ENCODE measurements at regions not wholly inside any gene's neighbourhood (a gene's known extent, or its start where the extent isn't known, plus 50 kb on each side); places are given as distances from the start of the nearest gene placed in this dataset.

- DNase-seq = no peak
Measured at GRCh38 chr1:208421486-208421885, 177.3 kb upstream of the PLXNA2 start.

DNA sequence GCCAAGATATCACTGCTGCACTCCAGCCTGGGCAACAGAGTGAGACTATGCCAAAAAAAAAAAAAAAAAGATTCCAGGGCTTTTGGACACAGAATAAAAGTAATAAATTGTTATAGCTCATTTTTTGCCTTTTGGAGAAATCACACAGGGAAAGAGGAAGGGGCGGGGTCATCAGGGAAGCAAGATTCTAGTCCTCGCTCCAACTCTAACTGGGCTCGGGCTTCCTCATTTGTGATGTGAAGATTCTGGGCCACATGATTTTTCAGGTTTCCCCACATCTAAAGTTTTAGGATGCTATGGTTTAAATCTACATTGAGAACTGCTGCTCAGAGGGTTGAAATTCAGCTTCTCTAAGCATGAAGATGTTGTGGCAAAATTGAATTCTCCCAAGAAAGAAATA, 179.3 kb upstream of the PLXNA2 start:
- DNase-seq = no peak

DNA sequence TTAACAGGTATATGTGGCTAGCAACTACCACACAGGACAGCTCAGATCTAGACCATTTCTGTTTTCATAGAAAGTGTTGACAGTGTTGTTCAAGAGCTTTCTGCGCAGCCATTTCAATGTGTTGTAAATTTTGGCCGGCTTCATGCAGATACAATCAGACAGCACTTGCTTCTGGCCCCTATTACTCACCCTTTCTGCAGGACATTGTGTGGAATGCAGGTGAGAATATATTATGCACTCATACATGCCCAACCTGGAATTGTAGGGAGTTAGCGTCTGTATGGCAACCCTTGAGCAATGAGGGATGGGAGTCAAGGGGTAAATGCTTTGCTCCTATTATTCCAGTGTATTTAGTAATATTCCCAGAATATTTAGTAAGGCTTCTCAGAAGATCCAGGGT, 180.9 kb upstream of the PLXNA2 start:
- no peak for DNase-seq

- DNase-seq = no peak
Measured at GRCh38 chr1:208430220-208430619, 186.0 kb upstream of the PLXNA2 start.

DNA sequence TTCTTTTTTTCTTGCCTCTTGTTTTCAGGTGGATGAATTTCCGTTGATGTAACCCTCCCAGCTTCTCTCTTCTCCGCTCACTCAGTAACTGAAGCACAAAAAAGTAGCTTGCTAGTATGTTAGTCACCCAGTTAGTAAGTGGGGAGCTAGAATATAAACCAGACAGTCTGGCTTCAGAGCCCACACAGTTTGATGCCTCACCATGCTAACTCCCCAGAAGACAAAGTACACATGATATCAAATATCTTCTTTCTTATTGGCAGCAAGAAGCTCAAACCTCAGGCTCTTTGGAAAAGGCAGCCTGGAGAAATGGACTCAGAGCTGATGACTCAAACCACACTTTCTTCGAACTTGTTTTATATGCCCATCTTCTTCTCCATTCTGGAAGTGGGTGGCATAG, 187.5 kb upstream of the PLXNA2 start:
- DNase-seq = no peak

DNA sequence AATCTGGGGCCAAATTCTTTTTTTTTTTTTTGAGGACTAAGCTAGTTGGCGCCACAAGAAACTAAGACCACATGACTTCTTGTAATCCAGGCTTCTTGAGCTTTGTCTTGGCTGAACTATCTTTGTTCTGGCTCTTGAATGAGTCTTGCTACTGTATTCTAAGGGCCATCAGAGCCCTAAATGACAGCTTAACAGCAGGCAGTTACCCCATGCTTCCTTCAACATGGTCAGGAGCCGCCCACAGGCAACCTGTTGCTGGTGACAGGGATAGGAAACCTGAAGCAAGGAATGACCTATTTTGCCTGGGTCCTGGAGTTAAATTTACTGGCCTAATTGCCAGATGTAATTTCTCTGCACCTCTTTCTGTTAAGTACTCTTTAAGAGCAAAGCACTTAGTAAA, 188.2 kb upstream of the PLXNA2 start:
- no peak for DNase-seq

DNA sequence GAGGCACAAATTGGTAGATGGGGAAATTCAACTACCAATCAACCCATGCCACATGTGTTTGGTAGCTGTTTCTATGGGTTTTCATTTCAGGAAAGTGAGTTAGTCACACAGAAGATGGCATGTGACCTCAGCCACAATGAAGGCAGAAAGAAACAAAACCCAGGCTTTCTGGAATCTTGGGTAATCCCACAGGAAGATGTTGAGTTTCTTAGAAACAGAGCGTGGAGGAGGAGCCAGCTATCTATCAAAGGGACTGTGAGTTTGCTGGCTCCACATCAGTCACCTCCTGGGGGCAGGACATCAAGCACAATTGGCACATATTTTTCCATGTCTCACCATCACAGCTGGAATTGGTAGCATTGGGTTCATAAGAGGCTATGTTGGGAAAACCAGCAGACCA, 188.9 kb upstream of the PLXNA2 start:
- no peak for DNase-seq

DNA sequence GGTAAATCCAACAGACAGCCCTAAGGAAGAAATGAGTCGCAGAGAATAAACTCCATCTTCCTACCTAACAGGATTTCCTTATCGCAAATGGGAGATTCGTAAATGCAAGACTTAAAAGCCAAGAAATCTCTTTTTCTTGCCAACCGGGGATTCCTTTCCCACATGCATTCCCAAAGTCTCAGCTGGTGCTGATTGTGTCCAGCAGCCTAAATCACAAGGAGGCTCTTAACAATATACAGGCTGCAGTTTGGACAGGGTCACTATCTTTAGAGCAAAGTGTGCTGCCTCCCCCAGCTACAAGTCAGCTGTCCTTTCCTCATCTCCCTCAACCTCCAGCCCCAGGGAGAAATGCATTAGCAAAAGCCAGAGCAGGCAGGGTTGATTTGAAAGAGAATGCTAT, 189.8 kb upstream of the PLXNA2 start:
- no peak for DNase-seq

- DNase-seq = no peak
Measured at GRCh38 chr1:208437401-208437800, 193.2 kb upstream of the PLXNA2 start.

- DNase-seq = no peak
Measured at GRCh38 chr1:208438112-208438699, 194.0 kb upstream of the PLXNA2 start.

DNA sequence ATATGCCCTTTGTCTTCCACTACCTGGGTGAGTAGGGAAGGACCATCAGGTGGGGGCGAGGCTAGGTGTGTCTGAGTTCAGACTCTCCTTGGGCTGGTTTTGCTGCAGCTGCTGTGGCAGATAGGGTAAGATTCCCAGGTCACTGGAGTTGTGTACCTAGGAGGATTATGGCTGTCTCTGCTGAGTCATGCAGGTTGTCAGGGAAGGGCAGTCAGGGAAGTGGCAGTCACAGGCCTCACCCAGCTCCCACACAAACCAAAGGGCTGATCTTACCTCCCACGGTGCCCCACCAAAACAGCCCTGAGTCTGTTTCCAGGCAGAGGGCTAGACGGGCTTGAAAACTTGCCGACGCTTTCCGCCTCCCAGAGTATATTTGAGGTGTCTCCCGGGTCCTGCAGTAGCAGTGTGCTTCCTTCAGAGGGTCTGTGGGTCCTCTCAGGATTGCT, 201.6 kb upstream of the PLXNA2 start:
- DNase-seq = no peak

DNA sequence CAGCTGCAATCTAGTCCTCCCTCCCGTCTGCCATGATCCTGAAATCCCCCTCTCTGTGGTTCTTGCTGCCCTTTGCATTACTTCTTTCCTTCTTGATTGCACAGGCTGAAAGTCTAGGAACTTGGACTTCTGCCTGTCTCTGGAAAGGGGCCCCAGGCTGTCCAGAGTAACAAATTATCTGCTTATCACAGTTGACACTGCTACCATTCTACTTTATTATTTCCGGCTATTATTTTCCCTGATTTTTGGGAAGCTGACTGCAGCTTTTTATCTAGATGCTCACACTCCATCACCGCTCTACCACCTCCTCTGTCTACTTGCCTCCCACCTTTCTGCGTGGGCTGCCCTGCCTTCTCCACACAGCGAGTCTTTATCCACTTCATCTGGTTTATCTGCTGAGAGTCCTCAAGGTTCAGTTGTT, 202.1 kb upstream of the PLXNA2 start:
- DNase-seq = no peak

- no peak for DNase-seq
Measured at GRCh38 chr1:208448425-208448824, 204.2 kb upstream of the PLXNA2 start.

DNA sequence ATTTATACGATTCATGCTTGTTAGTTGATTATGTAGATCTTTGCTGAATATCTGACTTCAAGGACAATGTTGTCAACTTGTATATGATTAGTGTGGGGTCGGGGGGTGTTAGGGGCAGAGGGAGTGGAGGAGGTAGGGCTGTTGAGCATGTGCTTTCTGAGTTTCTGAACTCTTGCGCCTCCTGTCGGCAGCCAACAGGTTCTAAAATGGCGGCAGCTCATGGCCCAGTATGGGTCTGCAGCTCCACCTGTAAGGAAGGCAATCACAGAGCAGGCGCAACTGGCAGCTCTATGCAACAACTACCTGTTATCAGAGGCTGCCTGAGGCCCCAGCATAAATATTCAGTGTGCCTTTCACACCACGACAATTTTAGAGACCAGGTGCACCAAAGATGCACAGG, 205.8 kb upstream of the PLXNA2 start:
- no peak for DNase-seq

DNA sequence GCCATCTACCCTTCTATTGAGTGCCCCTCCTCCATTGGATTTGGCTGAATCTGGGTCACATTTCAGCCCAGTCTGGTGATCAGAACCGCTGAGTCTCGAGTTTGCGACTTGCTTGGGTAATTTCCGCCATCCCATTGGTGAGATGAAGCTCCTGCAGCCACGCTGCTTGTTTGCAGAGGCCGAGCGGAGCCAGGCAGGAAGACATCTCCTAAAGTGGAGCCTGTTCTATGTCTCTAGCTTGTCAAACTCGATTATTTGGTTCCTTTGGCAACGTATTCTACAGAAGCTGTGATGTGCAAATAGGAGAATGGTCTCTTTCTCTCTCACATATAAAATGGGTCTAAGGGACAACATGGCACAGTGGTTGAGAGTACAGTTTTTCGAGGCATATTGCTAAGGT, 206.8 kb upstream of the PLXNA2 start:
- no peak for DNase-seq

DNA sequence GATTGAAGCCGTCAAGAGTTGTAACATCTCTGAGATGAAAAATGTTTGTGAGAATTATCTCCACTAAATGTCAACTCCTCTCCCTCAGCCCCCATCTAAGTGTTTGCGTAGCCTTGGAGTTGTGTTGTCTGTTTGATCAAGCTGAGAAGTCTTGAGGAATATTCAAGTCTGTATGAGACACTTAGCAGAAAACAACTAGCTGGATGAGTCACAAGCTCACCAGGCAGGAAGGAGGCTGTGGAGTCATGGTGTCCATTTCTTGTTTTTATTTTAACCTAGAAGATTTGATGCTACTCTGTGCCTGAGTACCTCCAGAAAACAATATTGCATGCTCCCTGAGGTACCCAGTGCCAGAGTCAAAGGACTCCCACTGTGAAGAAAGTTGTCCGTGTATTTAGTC, 211.6 kb upstream of the PLXNA2 start:
- no peak for DNase-seq

- DNase-seq = no peak
Measured at GRCh38 chr1:208456487-208456886, 212.3 kb upstream of the PLXNA2 start.

GRCh38 chr1:208460823-208461222, 216.6 kb upstream of the PLXNA2 start:
- no peak for DNase-seq

DNA sequence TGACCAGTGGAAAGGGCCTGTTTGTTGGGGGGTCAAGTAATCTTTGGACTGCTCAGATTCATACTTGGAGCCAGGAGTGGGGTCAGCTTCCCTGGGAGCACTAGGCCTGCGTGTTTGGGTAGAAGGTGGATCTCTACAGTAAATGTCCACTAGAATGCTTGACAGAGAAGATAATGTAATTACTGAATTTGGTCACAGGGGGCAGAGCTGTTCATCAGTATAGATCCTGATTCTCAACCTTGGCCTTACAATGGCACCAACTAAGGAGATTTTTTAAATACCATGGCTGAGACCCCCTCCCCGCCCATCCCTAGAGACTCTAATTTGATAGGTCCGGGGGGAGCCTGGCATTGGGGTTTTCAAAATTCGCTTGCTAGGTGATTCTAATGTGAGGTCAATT, 217.5 kb upstream of the PLXNA2 start:
- no peak for DNase-seq

DNA sequence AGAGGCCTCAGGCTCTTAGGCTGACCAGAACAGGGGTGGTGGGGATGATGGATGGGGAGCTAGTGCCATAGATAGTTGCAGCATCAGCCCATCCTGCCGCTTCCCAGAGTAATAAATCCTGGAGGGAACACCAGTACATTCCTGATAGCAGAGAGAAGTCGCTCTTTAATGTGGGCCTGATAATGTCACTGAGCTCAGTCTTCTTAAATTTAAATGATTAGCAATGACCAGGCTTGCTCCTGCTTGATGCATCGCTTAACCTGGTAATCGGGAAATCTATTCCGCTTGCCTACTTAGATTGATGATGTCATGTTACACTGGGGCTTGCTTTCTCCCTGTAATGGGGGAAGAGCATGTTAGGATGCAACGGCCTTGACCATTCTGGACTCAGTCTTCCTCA, 218.6 kb upstream of the PLXNA2 start:
- DNase-seq = no peak

DNA sequence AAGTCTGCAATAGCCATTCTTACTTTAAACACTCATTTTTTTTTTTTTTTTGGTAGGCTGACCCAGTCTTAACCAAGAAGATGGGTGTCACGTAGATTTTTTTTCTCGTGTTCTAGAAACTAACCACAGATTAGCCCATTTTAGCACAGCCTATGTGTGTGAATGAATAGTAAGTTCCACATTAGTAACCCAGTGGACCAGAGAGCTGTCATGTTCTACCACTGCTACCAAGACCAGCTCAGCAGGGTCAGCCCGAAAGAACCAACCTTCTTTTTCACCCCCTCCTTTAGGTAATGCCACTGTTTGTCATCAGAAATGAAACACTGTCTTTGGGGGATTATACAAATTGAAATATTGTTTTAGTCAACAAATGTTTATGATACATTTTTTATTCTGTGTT, 221.1 kb upstream of the PLXNA2 start:
- no peak for DNase-seq

GRCh38 chr1:208465786-208466590, 221.8 kb upstream of the PLXNA2 start:
- no peak for DNase-seq

DNA sequence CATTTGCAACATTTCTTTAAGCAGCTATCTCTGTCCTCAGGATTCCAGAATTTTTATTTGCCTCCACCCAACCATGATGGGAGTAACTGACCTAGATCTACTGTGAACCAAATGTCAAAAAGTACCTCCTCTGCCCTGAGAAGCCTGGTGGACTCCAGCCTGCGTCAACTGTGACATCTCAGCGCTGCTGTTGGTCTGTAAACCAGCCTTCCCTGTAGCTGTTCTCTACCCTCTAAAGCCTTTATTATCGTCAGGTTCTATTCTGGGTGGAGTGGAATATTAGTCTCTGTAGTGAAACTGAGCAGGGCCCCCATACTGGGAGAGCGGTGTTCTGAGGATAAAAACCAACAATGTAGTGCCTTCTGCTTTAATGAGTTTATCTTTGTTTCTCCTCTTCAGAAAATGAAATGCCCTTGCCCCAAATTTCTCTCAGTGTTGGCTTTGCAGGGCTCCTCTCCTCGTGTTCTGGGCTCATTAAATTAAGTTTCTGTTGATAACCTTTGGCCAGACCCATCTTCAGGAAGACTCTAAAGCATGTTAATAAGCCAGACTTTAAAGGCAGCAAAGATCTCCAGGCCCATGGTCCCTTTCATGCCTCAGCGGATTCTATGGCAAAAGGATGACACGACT, 223.1 kb upstream of the PLXNA2 start:
- no peak for DNase-seq

DNA sequence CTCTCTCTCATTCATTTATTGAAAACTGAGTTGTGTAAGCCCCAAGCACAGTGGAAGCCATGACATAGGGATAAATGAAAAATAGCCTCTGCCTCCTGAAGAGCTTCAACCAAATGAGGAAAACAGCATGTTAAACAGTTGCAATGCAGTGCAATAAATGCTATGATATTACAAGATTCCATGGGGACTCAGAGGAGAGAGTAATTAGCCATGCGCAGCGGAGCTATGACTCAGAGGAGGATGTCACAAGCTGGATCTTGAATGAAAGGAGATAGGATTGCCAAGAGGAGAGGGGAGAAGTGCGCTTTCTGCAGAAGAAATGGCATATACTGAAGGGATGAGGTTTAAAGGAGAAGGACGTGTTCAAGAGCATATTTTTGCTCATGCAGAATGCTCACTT, 231.3 kb upstream of the PLXNA2 start:
- DNase-seq = no peak

All from activated CD4-positive, alpha-beta T cell treated with anti-CD3 and anti-CD28 coated beads, Interleukin-2, amount 50 U/mL, for 4 hours (primary cell).